HCT116 (cell line): ENCODE measurements at regions not wholly inside any gene's neighbourhood (a gene's known extent, or its start where the extent isn't known, plus 50 kb on each side); places are given as distances from the start of the nearest gene placed in this dataset.
"Not testable (repeated sequence)": the region's sequence is repeated elsewhere in the genome, so short reads cannot be mapped to it uniquely, and the experiment has no call there.

Experiments used
- ATAC-seq: fragments of 200-7000 bp; cut with Tn5 transposase; 2 replicates; pipeline ENCODE4 v1.9.1; 2020; ENCODE audit warnings: mild to moderate bottlenecking, moderate library complexity
- BruUV-seq: library from RNA; stranded (reverse); fragments of 400-500 nt; replicated peaks from 2 replicates; lab custom pipeline; 2021; lab: Mats Ljungman, UMichigan
- CTCF ChIA-PET: fragments of 300-600 bp; sonication (Branson Sonifier 250); formaldehyde crosslinking; loops from one replicate; lab custom pipeline; 2021; ENCODE audit warnings: antibody characterized with exemption; lab: Charles Lee
- POLR2A ChIA-PET: fragments of 300-600, 350-600 bp; sonication (Branson Sonifier 250); formaldehyde crosslinking; loops from one replicate; lab custom pipeline; 2021; ENCODE audit warnings: antibody characterized with exemption; lab: Charles Lee
- RAD21 ChIA-PET, 2 experiments: fragments of 300-600 bp; sonication (Branson Sonifier 250); formaldehyde crosslinking; loops; one replicate each; lab custom pipeline; 2023; ENCODE audit warnings: low total read pairs in 2 of 2; ENCODE audit not compliant: uncharacterized antibody in 2 of 2, unreplicated experiment in 2 of 2, low non-redundant PET in 1 of 2; lab: Charles Lee
- DNase-seq: peaks from one replicate; pipeline ENCODE4 v3.0.0-alpha.2; 2010; ENCODE audit warnings: low read depth, low spot score
- H2AFZ ChIP-seq: fragments of 200-600 bp; shearing (Covaris generic), sonication (generic); 2 replicates; pipeline ENCODE4 v1.6.1; 2017; ENCODE audit warnings: low read depth, mixed run types, mixed read lengths, antibody characterized with exemption, low read length; ENCODE audit not compliant: poor library complexity, severe bottlenecking
- H3K27ac ChIP-seq: 2 replicates; pipeline ENCODE4 v1.5.1; 2012; ENCODE audit warnings: low read depth, low read length
- H3K27me3 ChIP-seq: fragments of 200-600 bp; sonication (generic); 2 replicates; pipeline ENCODE4 v1.6.1; 2016; ENCODE audit warnings: mixed run types, low read length, mixed read lengths; ENCODE audit not compliant: insufficient read depth
- H3K36me3 ChIP-seq, 2 experiments: fragments of 200-500 bp in 1 of 2; fragments of 200-600 bp in 1 of 2; sonication (Bioruptor generic) in 1 of 2; sonication (generic) in 1 of 2; 2 replicates each; pipeline versions ENCODE4 v1.5.1 to v1.6.1; 2014 to 2016; ENCODE audit warnings: low read length in 2 of 2, inconsistent platforms in 1 of 2, mixed read lengths in 1 of 2, mixed run types in 1 of 2; ENCODE audit not compliant: insufficient read depth in 2 of 2, control insufficient read depth in 1 of 2
- H3K4me1 ChIP-seq, 2 experiments: fragments of 200-600 bp in 1 of 2; sonication (generic) in 1 of 2; 2 replicates each; pipeline versions ENCODE4 v1.5.1 to v1.6.1; 2012 to 2017; ENCODE audit warnings: low read length in 2 of 2, inconsistent platforms in 1 of 2, mild to moderate bottlenecking in 1 of 2, mixed read lengths in 1 of 2, mixed run types in 1 of 2, moderate library complexity in 1 of 2; ENCODE audit not compliant: insufficient read depth in 2 of 2, control insufficient read depth in 1 of 2
- H3K4me2 ChIP-seq: fragments of 200-600 bp; sonication (generic); 2 replicates; pipeline ENCODE4 v1.6.1; 2017; ENCODE audit warnings: mixed run types, low read length, mixed read lengths
- H3K4me3 ChIP-seq, 2 experiments: fragments of 200-600 bp in 1 of 2; sonication (generic) in 1 of 2; replicated peaks in 1 of 2; 2 replicates each; pipeline ENCODE4 v1.5.1; 2011 to 2016; ENCODE audit warnings: low read length in 2 of 2, control low read depth in 1 of 2, low read depth in 1 of 2, mild to moderate bottlenecking in 1 of 2, mixed read lengths in 1 of 2, mixed run types in 1 of 2
- H3K79me2 ChIP-seq: fragments of 200-600 bp; sonication (generic); 2 replicates; pipeline ENCODE4 v1.6.1; 2017; ENCODE audit warnings: mild to moderate bottlenecking, mixed run types, low read length, moderate library complexity, mixed read lengths; ENCODE audit not compliant: insufficient read depth
- H3K9ac ChIP-seq: fragments of 200-600 bp; sonication (generic); 2 replicates; pipeline ENCODE4 v1.6.1; 2016; ENCODE audit warnings: low read length, mixed read lengths
- H3K9me2 ChIP-seq: fragments of 200-600 bp; sonication (generic), shearing (Covaris generic); 2 replicates; pipeline ENCODE4 v1.6.1; 2017; ENCODE audit warnings: mixed run types, mild to moderate bottlenecking, moderate library complexity; ENCODE audit not compliant: insufficient read depth
- H3K9me3 ChIP-seq, 2 experiments: fragments of 200-500 bp in 1 of 2; fragments of 200-600 bp in 1 of 2; sonication (Bioruptor generic) in 1 of 2; sonication (generic) in 1 of 2; 2 replicates each; pipeline ENCODE4 v1.6.1; 2014 to 2017; ENCODE audit warnings: low read length in 2 of 2, mixed read lengths in 2 of 2, inconsistent platforms in 1 of 2, low read depth in 1 of 2, mild to moderate bottlenecking in 1 of 2, mixed run types in 1 of 2, moderate library complexity in 1 of 2; ENCODE audit not compliant: control insufficient read depth in 1 of 2, insufficient read depth in 1 of 2
- H4K20me1 ChIP-seq: fragments of 200-600 bp; sonication (generic), shearing (Covaris generic); 2 replicates; pipeline ENCODE4 v1.6.1; 2017; ENCODE audit warnings: mixed run types, mild to moderate bottlenecking, moderate library complexity; ENCODE audit not compliant: insufficient read depth
- ATF3 ChIP-seq: IDR thresholded peaks from 2 replicates; pipeline ENCODE4 v1.6.1; 2012
- CBX3 ChIP-seq: IDR thresholded peaks from 2 replicates; pipeline ENCODE4 v1.6.1; 2012; ENCODE audit warnings: low read depth
- EGR1 ChIP-seq: IDR thresholded peaks from 2 replicates; pipeline ENCODE4 v1.6.1; 2012; ENCODE audit warnings: low read depth
- EZH2 ChIP-seq: fragments of 200-600 bp; sonication (generic); IDR thresholded peaks from 2 replicates; pipeline ENCODE4 v1.6.1; 2017; ENCODE audit warnings: antibody characterized with exemption, mixed run types
- FOSL1 ChIP-seq: IDR thresholded peaks from 2 replicates; pipeline ENCODE4 v1.6.1; 2012; ENCODE audit warnings: low read depth
- ZBTB33 ChIP-seq: IDR thresholded peaks from 2 replicates; pipeline ENCODE4 v1.6.1; 2011; ENCODE audit warnings: mild to moderate bottlenecking, low read length, moderate library complexity; ENCODE audit not compliant: insufficient replicate concordance; ENCODE audit errors: extremely low read depth
- intact Hi-C: fragments of 100-400 bp; cut with micrococcal nuclease; formaldehyde crosslinking; loops from 2 replicates; pipeline ENCODE4 v1.10.0; 2022

- no peaks in the 10 kb centered on the region for H4K20me1 ChIP-seq
- H3K9ac ChIP-seq: no peak overlapping the region
- H3K9me2 ChIP-seq: no peaks in the 10 kb centered on the region
- no peak overlapping the region for H3K27ac ChIP-seq
- no peak overlapping the region for H3K4me2 ChIP-seq
- peaks cover 66% of the 10 kb centered on the region for H3K27me3 ChIP-seq
- POLR2A ChIA-PET: no interaction called here
- no peak overlapping the region for H2AFZ ChIP-seq
- no peaks in the 10 kb centered on the region for H3K9me3 ChIP-seq
- no peak for DNase-seq
- H3K4me1 ChIP-seq: no peaks in the 10 kb centered on the region
- ATAC-seq: no peak
- TF ChIP-seq FOSL1 (no peak), EZH2 (no peak), EGR1 (no peak), ATF3 (no peak), ZBTB33 (no peak), CBX3 (no peak)
- RAD21 ChIA-PET: no interaction called here
- no peaks in the 10 kb centered on the region for H3K36me3 ChIP-seq
- CTCF ChIA-PET: no interaction called here
- no peak overlapping the region for H3K4me3 ChIP-seq
- no TSS peak for BruUV-seq
- no peaks in the 10 kb centered on the region for H3K79me2 ChIP-seq
- intact Hi-C loops: no loop called here
Observed at GRCh38 chr2:236786751-236787150, 217.1 kb downstream of the ACKR3 start.

- H4K20me1 ChIP-seq, RAD21 ChIA-PET, H3K9me3 ChIP-seq, H2AFZ ChIP-seq, H3K4me2 ChIP-seq, H3K36me3 ChIP-seq, BruUV-seq, POLR2A ChIA-PET, H3K4me1 ChIP-seq, CTCF ChIA-PET, H3K9me2 ChIP-seq, intact Hi-C loops, ATAC-seq, H3K9ac ChIP-seq, H3K4me3 ChIP-seq, H3K79me2 ChIP-seq, H3K27ac ChIP-seq, DNase-seq: not testable (repeated sequence)
- peaks cover 64% of the 10 kb centered on the region for H3K27me3 ChIP-seq
Observed at GRCh38 chr2:236787376-236787775, 217.8 kb downstream of the ACKR3 start.
